GM19455 (cell line): ENCODE measurements at regions not wholly inside any gene's neighbourhood (a gene's known extent, or its start where the extent isn't known, plus 50 kb on each side); places are given as distances from the start of the nearest gene placed in this dataset.

Experiments
- ATAC-seq: cut with Tn5 transposase; IDR thresholded peaks from one replicate; pipeline ENCODE4 v1.9.1; 2021; ENCODE audit not compliant: unreplicated experiment

DNA sequence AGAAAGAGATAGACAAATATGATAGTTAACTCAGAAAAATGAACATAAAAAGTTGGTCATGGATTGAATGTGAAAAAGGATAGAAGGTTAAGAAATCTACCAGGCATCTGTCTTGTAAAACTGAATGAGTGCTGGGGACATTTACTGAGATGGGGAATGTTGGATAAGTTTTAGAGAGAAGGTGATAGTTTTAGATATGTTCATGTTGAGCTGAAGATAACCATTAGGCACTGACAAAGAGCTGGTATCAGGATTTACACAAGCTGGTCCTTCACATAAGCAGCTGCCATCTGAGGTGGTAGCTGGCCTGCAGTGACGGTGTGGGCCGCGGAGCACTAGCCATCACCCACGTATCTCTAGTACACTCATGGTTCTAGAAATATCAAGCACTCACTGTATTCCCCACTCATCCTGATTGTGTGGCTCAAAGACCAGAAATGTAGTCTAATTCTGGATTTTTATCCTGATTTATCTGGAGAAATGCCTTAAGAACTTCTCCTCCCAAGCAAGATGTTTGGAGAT is 194.4 kb upstream of the KCNJ16 start:
- no peak for ATAC-seq

GRCh38 chr17:69882281-69882680 is 192.7 kb upstream of the KCNJ16 start:
- no peak for ATAC-seq

DNA sequence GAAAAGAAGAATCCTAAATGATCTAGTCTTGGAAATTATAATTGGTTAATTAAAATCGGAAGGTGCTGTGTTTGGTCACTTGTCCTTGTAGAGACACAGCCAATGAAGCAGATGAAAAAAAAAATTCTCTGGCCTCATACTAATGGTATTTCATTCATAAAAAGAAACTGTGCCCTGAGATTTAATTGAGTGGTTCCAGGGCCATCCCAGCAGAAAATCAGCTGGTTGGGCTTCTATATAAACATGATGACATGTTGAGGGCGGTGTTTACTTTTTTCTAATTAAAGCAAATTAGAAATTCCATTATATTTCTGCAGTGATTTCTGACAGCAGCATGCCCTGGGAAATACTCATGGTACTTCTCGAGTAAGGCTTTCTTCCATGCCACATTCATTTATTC is 191.9 kb upstream of the KCNJ16 start:
- ATAC-seq = no peak

DNA sequence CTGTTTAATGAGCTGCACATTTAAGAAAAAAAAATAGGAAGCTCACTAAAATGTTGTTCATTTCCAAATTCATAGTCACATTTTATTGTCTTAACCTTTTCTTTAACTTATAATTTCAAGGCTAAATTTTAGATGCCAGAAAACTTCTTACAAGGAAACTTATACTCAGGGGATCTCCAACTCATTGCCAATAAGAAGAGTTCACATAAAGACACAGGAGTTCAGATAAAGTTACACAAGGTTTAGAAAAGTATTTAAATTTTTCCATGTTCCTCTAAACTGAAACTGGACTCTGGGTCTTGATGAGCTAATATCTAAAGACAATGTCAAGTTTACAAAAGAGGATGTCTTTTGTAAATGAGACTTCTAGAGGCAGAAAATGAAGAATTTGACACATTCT is 190.7 kb upstream of the KCNJ16 start:
- ATAC-seq = no peak

DNA sequence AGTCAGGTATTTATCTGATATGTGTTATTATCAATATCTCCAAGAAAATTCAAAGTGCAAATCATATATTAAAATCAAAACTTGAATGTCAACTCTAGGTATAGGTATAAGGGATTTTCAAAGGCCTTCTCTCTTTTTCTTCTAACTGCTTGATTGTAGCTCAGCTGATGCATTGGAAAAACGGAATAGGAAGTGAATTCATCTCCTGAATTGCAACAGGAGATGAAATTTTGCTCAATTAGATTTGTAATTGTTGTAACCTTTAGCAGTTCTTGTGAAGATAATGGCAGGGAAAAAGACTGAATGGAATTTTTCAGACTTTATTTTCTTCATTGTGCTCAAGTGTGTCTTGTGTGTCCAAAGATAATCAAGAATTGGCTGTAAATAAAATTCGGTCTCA is 190.2 kb upstream of the KCNJ16 start:
- no peak for ATAC-seq

GRCh38 chr17:69898601-69899000 is 176.4 kb upstream of the KCNJ16 start:
- ATAC-seq = no peak

- no peak for ATAC-seq
Measured at GRCh38 chr17:69900101-69900500, 174.9 kb upstream of the KCNJ16 start.

DNA sequence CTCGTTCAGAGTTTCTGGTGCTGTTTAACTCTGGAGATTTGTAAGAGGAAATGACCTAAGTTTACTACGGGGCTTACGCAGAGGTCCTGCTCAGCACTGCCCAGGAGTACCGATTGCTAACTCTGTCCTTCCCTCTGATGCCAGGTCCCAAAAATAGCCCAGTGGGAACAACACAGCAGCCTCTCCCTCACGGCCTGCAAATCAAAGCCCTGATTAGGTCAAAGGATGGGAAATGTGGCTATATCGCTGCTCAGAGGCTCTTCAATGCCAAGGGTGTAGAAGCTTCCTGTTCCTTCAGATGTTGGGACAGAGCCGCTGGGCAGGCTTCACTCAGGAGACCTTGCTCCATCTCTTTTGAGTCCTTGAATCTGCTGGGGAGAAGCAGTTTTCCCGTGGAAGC is 174.2 kb upstream of the KCNJ16 start:
- no peak for ATAC-seq

- no peak for ATAC-seq
Measured at GRCh38 chr17:69906306-69906705, 168.7 kb upstream of the KCNJ16 start.

- no peak for ATAC-seq
Measured at GRCh38 chr17:69907132-69907847, 167.7 kb upstream of the KCNJ16 start.

DNA sequence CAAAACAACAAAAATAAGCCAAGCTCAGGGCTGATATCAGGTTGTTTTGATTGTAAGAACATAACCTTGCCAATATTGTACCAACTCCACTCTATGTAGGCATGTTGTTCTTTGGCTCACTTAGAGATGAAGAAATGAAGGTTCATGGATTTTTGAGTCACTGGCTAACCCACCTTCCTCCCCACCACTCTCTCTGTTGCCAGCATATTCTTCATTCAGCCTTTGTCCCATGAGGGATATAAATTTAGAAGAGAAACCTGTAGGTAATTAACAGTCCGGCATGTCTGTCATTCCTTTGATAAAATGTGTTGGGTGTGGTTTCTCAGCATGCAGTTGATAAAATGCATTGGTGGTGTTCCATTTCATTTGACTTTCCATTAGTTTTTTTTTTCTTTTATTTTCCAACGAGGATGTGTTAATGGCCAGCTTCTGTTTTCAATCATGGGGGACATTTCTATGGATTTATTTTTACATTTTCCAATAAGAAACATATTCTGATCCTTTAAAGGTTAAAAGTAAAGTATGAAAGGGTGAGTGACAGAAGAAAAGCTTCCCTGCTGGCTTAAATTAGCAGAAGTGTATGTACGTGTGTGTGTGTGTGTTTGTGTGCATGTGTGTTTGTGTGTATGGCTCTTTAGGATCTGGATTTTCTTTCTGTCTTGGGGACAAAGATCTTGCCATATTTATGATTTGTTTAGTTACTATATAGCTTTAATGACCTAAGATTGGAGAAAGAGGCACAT is 166.2 kb upstream of the KCNJ16 start:
- ATAC-seq = no peak

GRCh38 chr17:69909389-69909788 is 165.6 kb upstream of the KCNJ16 start:
- no peak for ATAC-seq

DNA sequence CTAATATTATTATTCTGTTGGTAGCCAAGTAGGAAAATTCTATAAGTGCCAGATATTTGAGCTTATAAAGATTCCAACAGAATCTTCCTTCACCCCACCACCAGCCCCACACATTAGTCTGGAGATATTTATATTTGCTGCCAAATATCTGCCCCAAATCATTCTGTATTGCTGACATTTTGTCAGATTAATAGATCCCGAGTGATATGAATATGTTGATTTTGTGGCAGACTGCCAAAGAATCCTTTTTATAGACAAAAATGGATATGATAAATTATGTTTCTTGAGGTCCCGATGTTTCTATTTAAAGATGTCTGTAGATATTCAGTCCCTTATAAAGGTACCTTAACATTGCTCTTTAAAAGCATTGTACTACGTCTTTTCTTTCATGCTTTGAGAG is 162.2 kb upstream of the KCNJ16 start:
- ATAC-seq = no peak

GRCh38 chr17:69913216-69913615 is 161.8 kb upstream of the KCNJ16 start:
- ATAC-seq = no peak

DNA sequence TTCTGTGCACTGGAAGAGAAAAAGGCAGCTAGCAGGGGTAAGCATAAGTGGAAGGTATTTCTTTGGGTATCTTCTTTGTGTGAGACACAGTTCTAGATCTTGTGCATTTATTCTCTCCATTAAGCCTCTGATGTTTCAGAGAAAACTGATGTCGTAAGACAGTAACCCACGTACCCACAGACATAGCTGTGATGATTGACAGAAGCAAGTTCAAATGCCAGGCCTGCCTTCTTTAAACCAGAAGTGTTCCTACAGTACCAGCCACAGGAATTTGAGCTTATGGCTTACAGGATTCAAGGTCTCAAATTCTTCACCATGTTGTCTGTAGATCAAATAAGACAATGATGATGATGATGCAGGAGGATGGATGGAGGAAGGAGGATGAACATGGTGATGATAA is 161.4 kb upstream of the KCNJ16 start:
- no peak for ATAC-seq

DNA sequence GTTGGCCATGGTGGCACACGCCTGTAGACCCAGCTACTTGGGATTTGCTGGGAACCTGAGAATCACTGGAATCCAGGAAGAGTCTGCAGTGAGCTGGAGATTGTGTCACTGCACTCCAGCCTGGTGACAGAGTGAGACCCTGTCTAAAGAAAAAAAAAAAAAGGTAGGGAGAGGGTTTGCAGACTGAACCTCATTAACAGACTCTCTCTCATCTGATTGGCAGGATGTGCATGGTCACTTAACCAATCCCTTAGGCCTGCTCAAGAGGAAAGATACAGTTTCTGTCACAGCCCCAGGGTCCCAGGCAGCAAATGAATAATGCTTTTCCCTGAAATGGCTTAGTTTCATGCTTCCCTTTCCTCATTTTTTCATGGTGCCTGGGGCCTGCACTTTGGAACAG is 160.5 kb upstream of the KCNJ16 start:
- ATAC-seq = no peak

GRCh38 chr17:69916761-69917160 is 158.3 kb upstream of the KCNJ16 start:
- no peak for ATAC-seq

GRCh38 chr17:69918164-69918563 is 156.9 kb upstream of the KCNJ16 start:
- no peak for ATAC-seq

- ATAC-seq = no peak
Measured at GRCh38 chr17:69919789-69920188, 155.2 kb upstream of the KCNJ16 start.

DNA sequence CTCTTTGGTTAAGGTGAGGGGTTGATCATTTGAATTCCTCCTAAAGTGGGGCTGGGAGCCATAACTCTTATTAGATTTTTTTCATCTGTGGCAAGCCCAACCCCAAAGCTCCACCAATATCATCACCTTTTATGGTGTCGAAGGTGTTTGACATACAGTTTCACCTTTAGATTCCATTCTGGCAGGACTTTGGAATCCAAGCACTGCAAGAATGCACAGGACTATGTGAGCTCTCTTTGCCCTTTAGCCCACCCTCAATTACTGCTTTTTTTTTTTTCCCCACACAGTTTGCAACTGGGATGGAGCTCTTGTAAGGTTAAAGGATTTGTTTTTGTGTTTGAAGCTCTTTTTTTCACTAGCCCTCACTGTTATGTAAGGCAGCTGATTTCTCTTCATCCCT is 154.0 kb upstream of the KCNJ16 start:
- ATAC-seq = no peak

GRCh38 chr17:69928611-69929010 is 146.4 kb upstream of the KCNJ16 start:
- ATAC-seq = no peak

GRCh38 chr17:69936996-69937395 is 138.0 kb upstream of the KCNJ16 start:
- ATAC-seq = no peak
